CD14-positive monocyte (primary cell): ENCODE measurements at regions not wholly inside any gene's neighbourhood (a gene's known extent, or its start where the extent isn't known, plus 50 kb on each side); places are given as distances from the start of the nearest gene placed in this dataset.

ENCODE experiments used
- DNase-seq, 3 donors: peaks; one replicate each; pipeline ENCODE4 v3.0.0-alpha.2; 2011 to 2022
- H2AFZ ChIP-seq: 2 replicates; pipeline ENCODE4 v1.6.0; 2012; ENCODE audit warnings: mild to moderate bottlenecking, low read depth, low read length, inconsistent platforms; ENCODE audit not compliant: insufficient read depth, poor library complexity, severe bottlenecking
- H3K27ac ChIP-seq, 2 donors: 1 replicate in 1 of 2; 2 replicates in 1 of 2; pipeline ENCODE4 v1.5.1; 2012 to 2013; ENCODE audit warnings: low read length in 2 of 2, control low read depth in 1 of 2, inconsistent platforms in 1 of 2, low read depth in 1 of 2, mild to moderate bottlenecking in 1 of 2
- H3K27me3 ChIP-seq, 2 donors: one replicate each; pipeline versions ENCODE4 v1.6.0 to v1.6.1; 2011 to 2013; ENCODE audit warnings: low read length in 2 of 2; ENCODE audit not compliant: control insufficient read depth in 2 of 2, insufficient read depth in 2 of 2
- H3K36me3 ChIP-seq, 2 donors: replicated peaks in 1 of 2; 1 replicate in 1 of 2; 2 replicates in 1 of 2; pipeline versions ENCODE4 v1.5.1 to v1.6.1; 2012 to 2013; ENCODE audit warnings: low read length in 2 of 2, control low read depth in 1 of 2, inconsistent platforms in 1 of 2, mild to moderate bottlenecking in 1 of 2; ENCODE audit not compliant: insufficient read depth in 2 of 2, control insufficient read depth in 1 of 2
- H3K4me1 ChIP-seq, 2 donors: 1 replicate in 1 of 2; 2 replicates in 1 of 2; pipeline versions ENCODE4 v1.5.1 to v1.6.1; 2012 to 2013; ENCODE audit warnings: low read length in 2 of 2, control low read depth in 1 of 2, inconsistent platforms in 1 of 2, mild to moderate bottlenecking in 1 of 2, moderate library complexity in 1 of 2; ENCODE audit not compliant: insufficient read depth in 2 of 2, control insufficient read depth in 1 of 2
- H3K4me2 ChIP-seq: replicated peaks from 2 replicates; pipeline ENCODE3; 2012; ENCODE audit warnings: low read length, moderate library complexity, mild to moderate bottlenecking; ENCODE audit not compliant: poor library complexity, severe bottlenecking; ENCODE audit errors: extremely low read depth
- H3K4me3 ChIP-seq, 3 experiments: fragments of 200-600 bp in 1 of 3; sonication (generic) in 1 of 3; replicated peaks in 1 of 3; 1 replicate in 2 of 3; 2 replicates in 1 of 3; pipeline ENCODE4 v1.5.1; 2011 to 2013; ENCODE audit warnings: low read length in 3 of 3, mild to moderate bottlenecking in 3 of 3, control low read depth in 2 of 3, low read depth in 2 of 3, inconsistent platforms in 1 of 3, moderate library complexity in 1 of 3
- H3K79me2 ChIP-seq: 2 replicates; pipeline ENCODE4 v1.6.0; 2012; ENCODE audit warnings: mild to moderate bottlenecking, control low read depth, inconsistent platforms, low read length, moderate library complexity; ENCODE audit not compliant: insufficient read depth
- H3K9ac ChIP-seq: 2 replicates; pipeline ENCODE4 v1.6.0; 2017; ENCODE audit warnings: low read length, mild to moderate bottlenecking; ENCODE audit not compliant: insufficient read depth, poor library complexity, severe bottlenecking
- H3K9me3 ChIP-seq, 2 donors: replicated peaks in 1 of 2; 1 replicate in 1 of 2; 2 replicates in 1 of 2; pipeline versions ENCODE4 v1.5.1 to v1.6.1; 2012 to 2013; ENCODE audit warnings: low read length in 2 of 2, control low read depth in 1 of 2; ENCODE audit not compliant: control insufficient read depth in 1 of 2, insufficient read depth in 1 of 2
- H4K20me1 ChIP-seq: 2 replicates; pipeline ENCODE4 v1.6.0; 2012; ENCODE audit warnings: mild to moderate bottlenecking, low read length, control low read depth, moderate library complexity; ENCODE audit not compliant: insufficient read depth
- H3K27ac Mint-ChIP-seq, 7 donors: one replicate each; pipeline ENCODE4 v1.8.0; 2020; ENCODE audit warnings: mild to moderate bottlenecking in 7 of 7, mixed read lengths in 7 of 7, moderate library complexity in 6 of 7, inconsistent platforms in 2 of 7
- H3K27me3 Mint-ChIP-seq, 3 donors: one replicate each; pipeline ENCODE4 v1.8.0; 2021 to 2022; ENCODE audit warnings: low read depth in 3 of 3, mild to moderate bottlenecking in 3 of 3, mixed read lengths in 3 of 3, moderate library complexity in 3 of 3, inconsistent platforms in 1 of 3
- H3K36me3 Mint-ChIP-seq, 2 donors: one replicate each; pipeline ENCODE4 v1.8.0; 2020; ENCODE audit warnings: mixed read lengths in 2 of 2, inconsistent platforms in 1 of 2, mild to moderate bottlenecking in 1 of 2
- H3K4me1 Mint-ChIP-seq: one replicate; pipeline ENCODE4 v1.8.0; 2020; ENCODE audit warnings: mild to moderate bottlenecking, mixed read lengths
- H3K4me3 Mint-ChIP-seq, 2 donors: one replicate each; pipeline ENCODE4 v1.8.0; 2020; ENCODE audit warnings: mild to moderate bottlenecking in 2 of 2, mixed read lengths in 2 of 2, moderate library complexity in 1 of 2
- H3K9me3 Mint-ChIP-seq, 7 donors: one replicate each; pipeline ENCODE4 v1.8.0; 2020 to 2022; ENCODE audit warnings: mixed read lengths in 7 of 7, mild to moderate bottlenecking in 6 of 7, moderate library complexity in 6 of 7, inconsistent platforms in 2 of 7
- CTCF ChIP-seq: fragments of 200-600 bp; IDR thresholded peaks from one replicate; pipeline ENCODE4 v1.8.0; 2022; ENCODE audit warnings: antibody characterized with exemption, mild to moderate bottlenecking
- WGBS: methylation state at CpG from one replicate; pipeline ENCODE4 v1.1.5; 2013; ENCODE audit warnings: missing lambda C conversion rate; ENCODE audit not compliant: insufficient coverage; 5-methylcytosine and 5-hydroxymethylcytosine counted together
- intact Hi-C, 2 donors: fragments of 100-400 bp; cut with micrococcal nuclease; formaldehyde crosslinking; loops; one replicate each; pipeline versions ENCODE4 v1.15.0 to v1.15.1; 2023

GRCh38 chr11:69909561-69910518 lies 90.6 kb upstream of the FGF3 start:
- Histone ChIP-seq H2AFZ (no peak overlapping the region), H3K27me3 (no peaks in the 10 kb centered on the region), H4K20me1 (no peaks in the 10 kb centered on the region), H3K4me1 (no peaks in the 10 kb centered on the region), H3K9ac (no peak overlapping the region), H3K27ac (no peak overlapping the region), H3K4me2 (no peak overlapping the region), H3K79me2 (no peaks in the 10 kb centered on the region), H3K36me3 (no peaks in the 10 kb centered on the region), H3K9me3 (no peaks in the 10 kb centered on the region), H3K4me3 (no peak overlapping the region)
- Mint-ChIP-seq H3K27me3 (peaks cover 3 to 20% (median 10%) of the 10 kb centered on the region in 3 donors), H3K4me3 (no peak overlapping the region), H3K36me3 (no peaks in the 10 kb centered on the region), H3K27ac (no peak overlapping the region), H3K9me3 (no peaks in the 10 kb centered on the region), H3K4me1 (no peaks in the 10 kb centered on the region)
- peak; percentile 62 for TF ChIP-seq CTCF
- DNase-seq, result no peak
- intact Hi-C loops, result no loop called here
- WGBS, result 50% methylated on average over 23 of the region's 28 CpGs

- Histone ChIP-seq H3K4me3 (no peak overlapping the region), H2AFZ (no peak overlapping the region), H3K4me2 (no peak overlapping the region), H3K4me1 (no peaks in the 10 kb centered on the region), H3K9ac (no peak overlapping the region), H3K79me2 (no peaks in the 10 kb centered on the region), H3K9me3 (no peaks in the 10 kb centered on the region), H4K20me1 (no peaks in the 10 kb centered on the region), H3K36me3 (no peaks in the 10 kb centered on the region), H3K27ac (no peak overlapping the region), H3K27me3 (peaks cover 0 to under 1% of the 10 kb centered on the region in 2 donors)
- 88% methylated on average over 11 of the region's 17 CpGs for WGBS
- Mint-ChIP-seq H3K36me3 (no peaks in the 10 kb centered on the region), H3K9me3 (no peaks in the 10 kb centered on the region), H3K27ac (no peak overlapping the region), H3K4me3 (no peak overlapping the region), H3K27me3 (peaks cover 7 to 20% (median 9%) of the 10 kb centered on the region in 3 donors), H3K4me1 (no peaks in the 10 kb centered on the region)
- intact Hi-C loops, result no loop called here
- no peak for TF ChIP-seq CTCF
- no peak for DNase-seq
Observed at GRCh38 chr11:69910519-69911309, 91.5 kb upstream of the FGF3 start.
